HEK293 (cell line): ENCODE measurements at regions not wholly inside any gene's neighbourhood (a gene's known extent, or its start where the extent isn't known, plus 50 kb on each side); places are given as distances from the start of the nearest gene placed in this dataset.
"Not testable (repeated sequence)": the region's sequence is repeated elsewhere in the genome, so short reads cannot be mapped to it uniquely, and the experiment has no call there.

Experiments
- CTCF ChIA-PET: fragments of 350-600 bp; formaldehyde crosslinking; extraction: SDS; loops from one replicate; lab custom pipeline; 2021; ENCODE audit warnings: antibody characterized with exemption; lab: Yijun Ruan, JAX
- POLR2A ChIA-PET: fragments of 300-600 bp; formaldehyde crosslinking; extraction: SDS; loops from one replicate; lab custom pipeline; 2020; ENCODE audit warnings: antibody characterized with exemption, inconsistent platforms; lab: Yijun Ruan, JAX
- H3K27ac ChIP-seq: fragments of 200-500 bp; sonication (Bioruptor generic); 2 replicates; pipeline ENCODE4 v1.5.1; 2014; ENCODE audit warnings: low read depth, low read length, control low read depth, inconsistent platforms; ENCODE audit errors: extremely low read depth
- H3K36me3 ChIP-seq, 2 experiments: fragments of 200-500 bp in 1 of 2; sonication (Bioruptor generic) in 1 of 2; 1 replicate in 1 of 2; 2 replicates in 1 of 2; pipeline ENCODE4 v1.5.1; 2014 to 2017; ENCODE audit warnings: inconsistent platforms in 2 of 2, low read length in 2 of 2; ENCODE audit not compliant: control insufficient read depth in 2 of 2, insufficient read depth in 1 of 2
- H3K4me1 ChIP-seq: fragments of 200-500 bp; sonication (Bioruptor generic); 2 replicates; pipeline ENCODE4 v1.5.1; 2014; ENCODE audit warnings: mild to moderate bottlenecking, low read length, inconsistent platforms; ENCODE audit not compliant: control insufficient read depth, insufficient read depth
- H3K4me3 ChIP-seq: 2 replicates; pipeline ENCODE4 v1.5.1; 2011; ENCODE audit warnings: low read depth, mild to moderate bottlenecking, control low read depth, low read length, moderate library complexity
- H3K9me3 ChIP-seq: fragments of 200-500 bp; sonication (Bioruptor generic); 2 replicates; pipeline ENCODE4 v1.5.1; 2014; ENCODE audit warnings: low read depth, low read length, inconsistent platforms; ENCODE audit not compliant: control insufficient read depth, insufficient read depth
- BCL11B ChIP-seq: fragments of 450-650 bp; formaldehyde crosslinking; IDR thresholded peaks from 2 replicates; pipeline ENCODE4 v1.5.1; 2016; ENCODE audit warnings: low read depth, missing biosample characterization, missing genetic modification characterization
- GLIS1 ChIP-seq: fragments of 450-650 bp; formaldehyde crosslinking; IDR thresholded peaks from 2 replicates; pipeline ENCODE4 v1.5.1; 2016; ENCODE audit warnings: missing biosample characterization, missing genetic modification characterization
- KLF1 ChIP-seq: fragments of 450-650 bp; formaldehyde crosslinking; IDR thresholded peaks from 2 replicates; pipeline ENCODE4 v1.5.1; 2016; ENCODE audit warnings: missing biosample characterization, missing genetic modification characterization
- ZNF138 ChIP-seq: fragments of 450-650 bp; formaldehyde crosslinking; IDR thresholded peaks from 2 replicates; pipeline ENCODE4 v1.5.1; 2016; ENCODE audit warnings: missing biosample characterization, missing genetic modification characterization, borderline replicate concordance
- ZNF223 ChIP-seq: fragments of 450-650 bp; formaldehyde crosslinking; IDR thresholded peaks from 2 replicates; pipeline ENCODE4 v1.5.1; 2016; ENCODE audit warnings: missing biosample characterization, missing genetic modification characterization
- ZNF266 ChIP-seq: fragments of 450-650 bp; formaldehyde crosslinking; IDR thresholded peaks from 2 replicates; pipeline ENCODE4 v1.5.1; 2016; ENCODE audit warnings: missing biosample characterization, missing genetic modification characterization, low read depth
- ZNF274 ChIP-seq, 2 experiments: fragments of 200-500 bp in 1 of 2; fragments of 450-650 bp in 1 of 2; sonication (Bioruptor generic) in 1 of 2; formaldehyde crosslinking in 1 of 2; IDR thresholded peaks; 2 replicates each; pipeline versions ENCODE4 v1.5.1 to v1.6.1; 2014 to 2016; ENCODE audit warnings: borderline replicate concordance in 1 of 2, inconsistent platforms in 1 of 2, low read length in 1 of 2, missing biosample characterization in 1 of 2, missing genetic modification characterization in 1 of 2
- ZNF549 ChIP-seq: fragments of 450-650 bp; IDR thresholded peaks from 2 replicates; pipeline ENCODE4 v1.5.1; 2018; ENCODE audit warnings: missing biosample characterization, missing genetic modification characterization, mild to moderate bottlenecking, inconsistent platforms, moderate library complexity
- ZNF621 ChIP-seq: fragments of 450-650 bp; formaldehyde crosslinking; IDR thresholded peaks from 2 replicates; pipeline ENCODE4 v1.5.1; 2017; ENCODE audit warnings: missing biosample characterization, missing genetic modification characterization
- ZNF654 ChIP-seq: fragments of 450-650 bp; formaldehyde crosslinking; IDR thresholded peaks from 2 replicates; pipeline ENCODE4 v1.5.1; 2016; ENCODE audit warnings: low read depth, missing biosample characterization, missing genetic modification characterization
- ZNF670 ChIP-seq: fragments of 450-650 bp; formaldehyde crosslinking; IDR thresholded peaks from 2 replicates; pipeline ENCODE4 v1.5.1; 2016; ENCODE audit warnings: missing biosample characterization, missing genetic modification characterization, low read depth
- ZNF76 ChIP-seq: fragments of 450-650 bp; formaldehyde crosslinking; IDR thresholded peaks from 2 replicates; pipeline ENCODE4; 2016; ENCODE audit warnings: low read depth, missing biosample characterization, missing genetic modification characterization, borderline replicate concordance
- ZSCAN23 ChIP-seq: fragments of 450-650 bp; formaldehyde crosslinking; IDR thresholded peaks from 2 replicates; pipeline ENCODE4 v1.5.1; 2016; ENCODE audit warnings: missing biosample characterization, missing genetic modification characterization
- TF ChIP-seq, protein P1 (sequence below): fragments of 450-650 bp; formaldehyde crosslinking; IDR thresholded peaks from 2 replicates; pipeline ENCODE4 v1.5.1; 2016; ENCODE audit warnings: missing biosample characterization, missing genetic modification characterization

DNA sequence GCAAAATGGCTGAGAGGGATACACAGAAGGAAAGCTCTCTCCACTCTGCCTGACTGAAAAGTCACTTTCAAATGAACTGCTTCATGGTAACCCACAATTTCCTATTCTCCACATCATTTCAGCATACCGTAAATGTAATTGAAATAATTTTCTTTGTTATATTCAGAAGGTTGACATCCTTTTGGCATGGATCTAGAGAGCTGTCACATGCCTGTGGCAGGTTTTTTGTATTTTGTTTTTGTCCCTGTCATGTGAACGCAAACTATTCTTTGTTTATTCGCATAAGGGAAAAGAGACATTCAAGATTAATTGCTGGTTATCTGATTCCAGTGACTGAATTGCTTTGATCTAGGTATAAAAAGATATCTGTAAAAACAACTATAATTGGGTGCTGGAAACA is 1808.1 kb downstream of the NCAM2 start:
- H3K4me1 ChIP-seq, result no peaks in the 10 kb centered on the region
- ChIA-PET CTCF (no interaction called here), POLR2A (no interaction called here)
- H3K4me3 ChIP-seq, result no peak overlapping the region
- no peaks in the 10 kb centered on the region for H3K36me3 ChIP-seq
- no peak overlapping the region for H3K27ac ChIP-seq
- H3K9me3 ChIP-seq, result no peaks in the 10 kb centered on the region
- TF ChIP-seq ZNF274 (IDR thresholded peaks at IDR 0.05; ENCODE audit: low read length) (no peak), ZNF274 (tag by site-specific recombination; IDR thresholded peaks at IDR 0.05; ENCODE audit: borderline replicate concordance) (no peak), ZNF266 (no peak), ZNF138 (tag by site-specific recombination) (no peak), BCL11B (tag by site-specific recombination) (no peak), ZNF621 (no peak)
- TF ChIP-seq, protein P1, sequence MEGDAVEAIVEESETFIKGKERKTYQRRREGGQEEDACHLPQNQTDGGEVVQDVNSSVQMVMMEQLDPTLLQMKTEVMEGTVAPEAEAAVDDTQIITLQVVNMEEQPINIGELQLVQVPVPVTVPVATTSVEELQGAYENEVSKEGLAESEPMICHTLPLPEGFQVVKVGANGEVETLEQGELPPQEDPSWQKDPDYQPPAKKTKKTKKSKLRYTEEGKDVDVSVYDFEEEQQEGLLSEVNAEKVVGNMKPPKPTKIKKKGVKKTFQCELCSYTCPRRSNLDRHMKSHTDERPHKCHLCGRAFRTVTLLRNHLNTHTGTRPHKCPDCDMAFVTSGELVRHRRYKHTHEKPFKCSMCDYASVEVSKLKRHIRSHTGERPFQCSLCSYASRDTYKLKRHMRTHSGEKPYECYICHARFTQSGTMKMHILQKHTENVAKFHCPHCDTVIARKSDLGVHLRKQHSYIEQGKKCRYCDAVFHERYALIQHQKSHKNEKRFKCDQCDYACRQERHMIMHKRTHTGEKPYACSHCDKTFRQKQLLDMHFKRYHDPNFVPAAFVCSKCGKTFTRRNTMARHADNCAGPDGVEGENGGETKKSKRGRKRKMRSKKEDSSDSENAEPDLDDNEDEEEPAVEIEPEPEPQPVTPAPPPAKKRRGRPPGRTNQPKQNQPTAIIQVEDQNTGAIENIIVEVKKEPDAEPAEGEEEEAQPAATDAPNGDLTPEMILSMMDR (tag by site-specific recombination), result no peak

DNA sequence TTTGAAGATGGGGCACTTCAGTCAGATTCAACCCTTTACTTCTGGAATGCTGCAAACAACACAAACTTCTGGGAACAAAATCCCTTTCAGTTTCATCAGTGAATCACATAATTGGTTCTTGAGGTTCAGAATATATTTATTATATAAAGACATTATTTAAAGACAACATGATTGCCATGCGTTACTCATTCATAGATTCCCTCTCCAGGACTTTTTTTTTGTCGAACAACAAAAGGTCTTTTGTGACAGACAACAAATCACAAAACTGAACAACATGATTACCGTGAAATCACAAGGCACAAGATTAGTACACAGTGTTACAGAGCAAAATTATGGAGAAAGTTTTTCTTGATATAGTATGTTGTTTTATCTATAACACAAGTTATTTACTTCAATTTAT is 1815.0 kb downstream of the NCAM2 start:
- TF ChIP-seq ZNF670 (tag by site-specific recombination) (no peak), KLF1 (no peak), ZNF76 (tag by site-specific recombination) (no peak)
- H3K4me1 ChIP-seq, result no peaks in the 10 kb centered on the region

DNA sequence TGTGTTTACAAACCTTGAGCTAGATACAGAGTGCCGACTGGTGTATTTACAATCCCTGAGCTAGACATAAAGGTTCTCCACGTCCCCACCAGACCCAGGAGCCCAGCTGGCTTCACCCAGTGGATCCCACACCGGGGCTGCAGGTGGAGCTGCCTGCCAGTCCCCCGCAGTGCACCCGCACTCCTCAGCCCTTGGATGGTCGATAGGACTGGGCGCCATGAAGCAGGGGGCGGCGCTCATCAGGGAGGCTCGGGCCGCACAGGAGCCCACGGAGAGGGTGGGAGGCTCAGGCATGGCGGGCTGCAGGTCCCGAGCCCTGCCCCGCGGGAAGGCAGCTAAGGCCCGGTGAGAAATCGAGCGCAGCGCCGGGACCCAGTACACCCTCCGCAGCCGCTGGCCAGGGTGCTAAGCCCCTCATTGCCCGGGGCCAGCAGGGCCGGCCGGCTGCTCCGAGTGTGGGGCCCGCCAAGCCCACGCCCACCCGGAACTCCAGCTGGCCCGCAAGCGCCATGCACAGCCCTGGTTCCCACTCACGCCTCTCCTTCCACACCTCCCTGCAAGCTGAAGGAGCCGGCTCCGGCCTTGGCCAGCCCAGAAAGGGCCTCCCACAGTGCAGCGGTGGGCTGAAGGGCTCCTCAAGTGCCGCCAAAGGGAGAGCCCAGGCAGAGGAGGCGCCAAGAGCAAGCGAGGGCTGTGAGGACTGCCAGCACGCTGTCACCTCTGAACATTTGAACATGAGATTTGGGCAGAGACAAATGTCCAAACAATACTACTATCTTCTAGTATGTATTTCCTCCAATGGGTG is 1820.7 kb downstream of the NCAM2 start:
- H3K4me1 ChIP-seq, H3K27ac ChIP-seq, POLR2A ChIA-PET, H3K4me3 ChIP-seq, H3K9me3 ChIP-seq, CTCF ChIA-PET, H3K36me3 ChIP-seq: not testable (repeated sequence)

More for the DNA sequence above, 1815.0 kb downstream of the NCAM2 start:
- POLR2A ChIA-PET, result no interaction called here
- Histone ChIP-seq H3K9me3 (0 out of 2 replicates have a peak, but pooled peaks cover 3% of the 10 kb centered on the region), H3K36me3 (no peaks in the 10 kb centered on the region), H3K27ac (no peak overlapping the region), H3K4me3 (no peak overlapping the region)
- CTCF ChIA-PET, result no interaction called here

DNA sequence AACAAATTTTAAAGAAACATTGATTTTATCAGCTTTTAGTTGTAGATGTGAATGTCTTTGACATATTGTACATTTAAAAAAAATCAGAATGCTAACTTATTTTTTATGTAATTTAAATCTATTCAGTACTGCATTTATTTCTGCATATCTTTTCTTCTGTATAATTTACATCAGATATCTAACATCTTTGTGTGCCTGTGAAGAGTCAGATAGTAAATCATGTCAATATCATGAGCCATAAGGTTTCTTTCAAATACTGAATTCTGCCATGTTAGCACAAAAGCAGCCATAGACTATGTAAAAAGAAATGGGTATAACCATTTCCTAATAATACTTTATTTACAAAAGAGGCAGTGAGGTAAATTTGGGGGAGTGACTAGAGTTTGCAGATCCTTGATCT is 1829.2 kb downstream of the NCAM2 start:
- no peaks in the 10 kb centered on the region for H3K9me3 ChIP-seq
- TF ChIP-seq GLIS1 (tag by site-specific recombination), result no peak
- no peak for TF ChIP-seq ZNF549 (tag by site-specific recombination)
- TF ChIP-seq ZNF223, result no peak
- TF ChIP-seq ZSCAN23, result no peak
- TF ChIP-seq ZNF654 (tag by site-specific recombination), result no peak
- TF ChIP-seq, all 188 proteins: peak for 0
- ChIA-PET POLR2A (no interaction called here), CTCF (no interaction called here)
- H3K27ac ChIP-seq, result no peak overlapping the region
- no peak overlapping the region for H3K4me3 ChIP-seq
- H3K36me3 ChIP-seq, result no peaks in the 10 kb centered on the region
- H3K4me1 ChIP-seq, result no peaks in the 10 kb centered on the region
